GF-D8 (cell line): ENCODE measurements at regions not wholly inside any gene's neighbourhood (a gene's known extent, or its start where the extent isn't known, plus 50 kb on each side); places are given as distances from the start of the nearest gene placed in this dataset.
"Not testable (repeated sequence)": the region's sequence is repeated elsewhere in the genome, so short reads cannot be mapped to it uniquely, and the experiment has no call there.

Experiments
- DNase-seq: peaks from one replicate; lab custom pipeline; 2025; lab: John Stamatoyannopoulos, UW

GRCh38 chr1:104019675-104020049, 270.0 kb downstream of the AMY1C start:
- DNase-seq: no peak

- DNase-seq: no peak
Observed at GRCh38 chr1:104028416-104029035, 278.8 kb downstream of the AMY1C start.

GRCh38 chr1:104029456-104029970, 279.8 kb downstream of the AMY1C start:
- DNase-seq: no peak

GRCh38 chr1:104056786-104057185, 307.1 kb downstream of the AMY1C start:
- no peak for DNase-seq

- DNase-seq: not testable (repeated sequence)
Observed at GRCh38 chr1:104057219-104057898, 307.7 kb downstream of the AMY1C start.

- not testable (repeated sequence) for DNase-seq
Observed at GRCh38 chr1:104061637-104062036, 311.9 kb downstream of the AMY1C start.

- no peak for DNase-seq
Observed at GRCh38 chr1:104064399-104064798, 314.7 kb downstream of the AMY1C start.

GRCh38 chr1:104072915-104073371, 323.2 kb downstream of the AMY1C start:
- no peak for DNase-seq

GRCh38 chr1:104073463-104073902, 323.8 kb downstream of the AMY1C start:
- no peak for DNase-seq

- DNase-seq: no peak
Observed at GRCh38 chr1:104082221-104082620, 332.5 kb downstream of the AMY1C start.

GRCh38 chr1:104084380-104084779, 334.7 kb downstream of the AMY1C start:
- DNase-seq: no peak

- DNase-seq: no peak
Observed at GRCh38 chr1:104092698-104093097, 343.0 kb downstream of the AMY1C start.

GRCh38 chr1:104098837-104099236, 349.1 kb downstream of the AMY1C start:
- DNase-seq: no peak

GRCh38 chr1:104100115-104100514, 350.4 kb downstream of the AMY1C start:
- no peak for DNase-seq

- DNase-seq: no peak
Observed at GRCh38 chr1:104105465-104105864, 355.8 kb downstream of the AMY1C start.

GRCh38 chr1:104120525-104120924, 370.8 kb downstream of the AMY1C start:
- DNase-seq: no peak

GRCh38 chr1:104121271-104121670, 371.6 kb downstream of the AMY1C start:
- DNase-seq: no peak

GRCh38 chr1:104125266-104125665, 375.6 kb downstream of the AMY1C start:
- no peak for DNase-seq

- no peak for DNase-seq
Observed at GRCh38 chr1:104125970-104126369, 376.3 kb downstream of the AMY1C start.

GRCh38 chr1:104132382-104132973, 382.8 kb downstream of the AMY1C start:
- no peak for DNase-seq

- DNase-seq: not testable (repeated sequence)
Observed at GRCh38 chr1:104135036-104135435, 385.3 kb downstream of the AMY1C start.

- no peak for DNase-seq
Observed at GRCh38 chr1:104136621-104137020, 386.9 kb downstream of the AMY1C start.

- DNase-seq: no peak
Observed at GRCh38 chr1:104156738-104157137, 407.0 kb downstream of the AMY1C start.
